Astrocyte of the spinal cord (primary cell): ENCODE measurements at regions not wholly inside any gene's neighbourhood (a gene's known extent, or its start where the extent isn't known, plus 50 kb on each side); places are given as distances from the start of the nearest gene placed in this dataset.

Experiments used
- DNase-seq: peaks from one replicate; pipeline ENCODE4 v3.0.0; 2011; ENCODE audit warnings: low read depth, low spot score
- H3K4me3 ChIP-seq: 2 replicates; pipeline ENCODE4 v1.5.1; 2011; ENCODE audit warnings: low read depth, mild to moderate bottlenecking, low read length, moderate library complexity
- in situ Hi-C: cut with HindIII; loops from 2 replicates; pipeline ENCODE4 v1.10.0; 2017; ENCODE audit warnings: low sequenced_read_pairs
- TF ChIP-seq, protein P1 (sequence below): IDR thresholded peaks from 2 replicates; pipeline ENCODE4 v1.5.1; 2012; ENCODE audit warnings: low read depth, mild to moderate bottlenecking, low read length, inconsistent platforms

DNA sequence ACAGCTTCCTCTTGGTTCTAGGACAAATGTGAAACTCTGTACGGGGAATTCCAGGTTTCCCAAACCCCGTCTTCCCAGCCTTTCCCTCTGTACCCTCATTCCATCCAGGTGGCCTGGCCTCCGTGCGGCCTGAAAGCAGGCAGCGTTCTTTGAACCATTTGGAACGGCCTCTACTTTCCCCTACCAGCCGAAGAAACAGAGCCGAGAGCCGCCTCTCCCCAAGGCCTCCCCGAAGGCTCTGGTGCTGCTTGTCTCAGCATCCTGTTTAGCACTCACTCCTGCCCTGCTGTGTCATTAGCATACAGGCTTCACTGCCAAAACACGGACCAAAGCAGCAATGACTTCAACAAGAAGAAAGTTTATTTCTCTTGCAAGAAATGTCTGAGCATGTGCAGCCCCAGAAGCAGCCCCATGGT is 137.7 kb downstream of the HSD17B3 start:
- TF ChIP-seq, protein P1, sequence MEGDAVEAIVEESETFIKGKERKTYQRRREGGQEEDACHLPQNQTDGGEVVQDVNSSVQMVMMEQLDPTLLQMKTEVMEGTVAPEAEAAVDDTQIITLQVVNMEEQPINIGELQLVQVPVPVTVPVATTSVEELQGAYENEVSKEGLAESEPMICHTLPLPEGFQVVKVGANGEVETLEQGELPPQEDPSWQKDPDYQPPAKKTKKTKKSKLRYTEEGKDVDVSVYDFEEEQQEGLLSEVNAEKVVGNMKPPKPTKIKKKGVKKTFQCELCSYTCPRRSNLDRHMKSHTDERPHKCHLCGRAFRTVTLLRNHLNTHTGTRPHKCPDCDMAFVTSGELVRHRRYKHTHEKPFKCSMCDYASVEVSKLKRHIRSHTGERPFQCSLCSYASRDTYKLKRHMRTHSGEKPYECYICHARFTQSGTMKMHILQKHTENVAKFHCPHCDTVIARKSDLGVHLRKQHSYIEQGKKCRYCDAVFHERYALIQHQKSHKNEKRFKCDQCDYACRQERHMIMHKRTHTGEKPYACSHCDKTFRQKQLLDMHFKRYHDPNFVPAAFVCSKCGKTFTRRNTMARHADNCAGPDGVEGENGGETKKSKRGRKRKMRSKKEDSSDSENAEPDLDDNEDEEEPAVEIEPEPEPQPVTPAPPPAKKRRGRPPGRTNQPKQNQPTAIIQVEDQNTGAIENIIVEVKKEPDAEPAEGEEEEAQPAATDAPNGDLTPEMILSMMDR = no peak
- no peak for DNase-seq
- in situ Hi-C loops = no loop called here
- no peak overlapping the region for H3K4me3 ChIP-seq

DNA sequence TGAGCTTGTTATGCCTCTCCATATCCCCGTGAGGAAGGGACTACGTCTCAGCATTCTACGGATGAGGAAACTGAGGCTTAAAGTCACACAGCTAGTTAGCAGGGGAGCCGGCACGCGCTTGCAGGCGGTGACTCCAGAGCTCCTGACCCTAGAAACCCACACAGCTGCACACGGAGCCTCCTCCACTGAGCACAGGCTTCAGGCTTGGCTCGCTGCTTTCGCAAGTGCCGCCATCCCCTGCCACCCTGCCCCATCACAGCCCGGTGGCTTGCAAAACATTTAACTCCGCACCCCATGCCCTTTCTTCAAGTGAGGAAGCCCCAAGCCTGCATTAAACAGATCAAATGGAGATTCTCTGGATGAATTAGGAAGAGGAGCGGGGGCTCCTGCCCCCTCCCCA is 138.3 kb downstream of the HSD17B3 start:
- no peak overlapping the region for H3K4me3 ChIP-seq
- in situ Hi-C loops = no loop called here
- TF ChIP-seq, protein P1 = no peak
- no peak for DNase-seq

GRCh38 chr9:96163161-96163560 is 138.8 kb downstream of the HSD17B3 start:
- no peak overlapping the region for H3K4me3 ChIP-seq
- TF ChIP-seq, protein P1 = no peak
- in situ Hi-C loops = no loop called here
- no peak for DNase-seq

GRCh38 chr9:96161819-96162218 is 140.2 kb downstream of the HSD17B3 start:
- DNase-seq = no peak
- TF ChIP-seq, protein P1 = no peak
- in situ Hi-C loops = no loop called here
- H3K4me3 ChIP-seq = no peak overlapping the region

DNA sequence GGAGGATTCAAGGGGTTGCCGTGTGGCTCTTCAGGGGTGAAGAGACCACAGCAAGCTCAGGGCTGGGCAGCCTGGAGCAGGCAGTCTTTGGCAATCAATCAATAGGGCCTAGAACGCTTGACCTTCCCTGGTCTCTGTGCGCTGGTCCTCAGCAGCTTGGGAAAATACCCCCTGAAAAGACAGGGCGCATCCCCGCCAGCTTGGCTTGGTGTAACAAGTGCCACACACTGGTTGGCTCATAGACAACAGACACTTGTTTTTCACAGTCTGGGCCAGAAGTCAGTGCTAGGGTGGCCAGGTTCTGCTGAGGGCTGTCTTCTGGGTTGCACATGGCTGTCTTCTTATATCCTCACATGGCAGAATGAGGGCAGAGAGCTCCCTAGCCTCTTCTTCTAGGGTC is 141.1 kb downstream of the HSD17B3 start:
- TF ChIP-seq, protein P1 = no peak
- no peak for DNase-seq
- H3K4me3 ChIP-seq = no peak overlapping the region
- in situ Hi-C loops = no loop called here

GRCh38 chr9:96160168-96160567 is 141.8 kb downstream of the HSD17B3 start:
- in situ Hi-C loops = no loop called here
- no peak for DNase-seq
- no peak overlapping the region for H3K4me3 ChIP-seq
- TF ChIP-seq, protein P1 = no peak

DNA sequence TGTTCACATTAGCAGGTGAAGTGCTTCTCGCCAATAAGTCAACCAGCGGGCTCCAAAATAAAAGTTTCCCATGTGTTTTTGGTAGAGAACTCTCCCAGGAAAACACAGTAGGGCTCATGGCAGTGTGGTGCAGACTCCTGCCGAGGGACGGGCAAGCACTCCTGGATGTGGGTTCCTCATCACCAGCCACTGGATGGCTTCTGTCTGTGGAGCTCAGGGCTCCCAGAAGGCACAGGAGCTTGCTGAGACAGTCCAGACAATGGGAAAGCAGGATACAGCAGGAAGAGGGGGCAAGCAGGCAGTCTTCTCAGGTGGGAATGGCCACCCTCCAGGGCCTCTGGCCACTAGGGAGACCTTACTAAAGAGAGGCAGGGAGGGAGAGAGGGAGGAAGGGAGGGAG is 142.4 kb downstream of the HSD17B3 start:
- no peak for DNase-seq
- TF ChIP-seq, protein P1 = no peak
- in situ Hi-C loops = no loop called here

More for the DNA sequence above, 142.4 kb downstream of the HSD17B3 start:
- no peak overlapping the region for H3K4me3 ChIP-seq
